ENCODE measurements at regions not wholly inside any gene's neighbourhood (a gene's known extent, or its start where the extent isn't known, plus 50 kb on each side); places are given as distances from the start of the nearest gene placed in this dataset.

DNA sequence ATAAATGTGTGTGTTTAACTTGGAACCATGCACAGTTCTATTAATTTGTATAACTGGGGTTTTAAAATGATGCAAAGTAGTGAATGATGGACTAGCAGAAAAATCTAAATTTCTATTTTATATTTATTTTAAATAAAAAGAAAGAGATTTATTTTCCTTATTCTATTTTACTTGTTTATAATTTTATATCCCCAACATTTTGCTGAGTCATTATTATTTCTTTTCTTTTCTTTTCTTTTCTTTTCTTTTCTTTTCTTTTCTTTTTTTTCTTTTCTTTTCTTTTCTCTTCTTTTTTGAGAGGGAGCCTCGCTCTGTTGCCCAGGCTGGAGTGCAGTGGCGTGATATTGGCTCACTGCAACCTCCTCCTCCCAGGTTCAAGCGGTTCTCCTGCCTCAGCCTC, 395.0 kb upstream of the NCAM2 start:
- no peaks in the 10 kb centered on the region for H3K27me3 ChIP-seq (replicated peaks in 1 of 7)
- DNase-seq, result no peak
- no peaks in the 10 kb centered on the region for H3K36me3 ChIP-seq
- intact Hi-C loops (cut with DNase I; ENCODE audit: low total_unique reads), result no loop called here
- no peaks in the 10 kb centered on the region for H3K4me1 ChIP-seq
- 81 to 93% (median 86%) methylated on average over 3 of the region's 3 CpGs for WGBS, 5 donors
- no peak overlapping the region for H3K27ac ChIP-seq
- H3K9me3 ChIP-seq, result peaks cover 0 to 21% (median 0%) of the 10 kb centered on the region in 8 donors
- TF ChIP-seq POLR2AphosphoS5 (IDR thresholded peaks at IDR 0.05) (no peak), POLR2A (IDR thresholded peaks at IDR 0.05) (no peak)
- TF ChIP-seq, protein P1, sequence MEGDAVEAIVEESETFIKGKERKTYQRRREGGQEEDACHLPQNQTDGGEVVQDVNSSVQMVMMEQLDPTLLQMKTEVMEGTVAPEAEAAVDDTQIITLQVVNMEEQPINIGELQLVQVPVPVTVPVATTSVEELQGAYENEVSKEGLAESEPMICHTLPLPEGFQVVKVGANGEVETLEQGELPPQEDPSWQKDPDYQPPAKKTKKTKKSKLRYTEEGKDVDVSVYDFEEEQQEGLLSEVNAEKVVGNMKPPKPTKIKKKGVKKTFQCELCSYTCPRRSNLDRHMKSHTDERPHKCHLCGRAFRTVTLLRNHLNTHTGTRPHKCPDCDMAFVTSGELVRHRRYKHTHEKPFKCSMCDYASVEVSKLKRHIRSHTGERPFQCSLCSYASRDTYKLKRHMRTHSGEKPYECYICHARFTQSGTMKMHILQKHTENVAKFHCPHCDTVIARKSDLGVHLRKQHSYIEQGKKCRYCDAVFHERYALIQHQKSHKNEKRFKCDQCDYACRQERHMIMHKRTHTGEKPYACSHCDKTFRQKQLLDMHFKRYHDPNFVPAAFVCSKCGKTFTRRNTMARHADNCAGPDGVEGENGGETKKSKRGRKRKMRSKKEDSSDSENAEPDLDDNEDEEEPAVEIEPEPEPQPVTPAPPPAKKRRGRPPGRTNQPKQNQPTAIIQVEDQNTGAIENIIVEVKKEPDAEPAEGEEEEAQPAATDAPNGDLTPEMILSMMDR (IDR thresholded peaks at IDR 0.05 in 8 of 11, conservative IDR thresholded peaks at IDR 0.05 in 3 of 11), result no peak
- H3K4me3 ChIP-seq, result no peak overlapping the region

DNA sequence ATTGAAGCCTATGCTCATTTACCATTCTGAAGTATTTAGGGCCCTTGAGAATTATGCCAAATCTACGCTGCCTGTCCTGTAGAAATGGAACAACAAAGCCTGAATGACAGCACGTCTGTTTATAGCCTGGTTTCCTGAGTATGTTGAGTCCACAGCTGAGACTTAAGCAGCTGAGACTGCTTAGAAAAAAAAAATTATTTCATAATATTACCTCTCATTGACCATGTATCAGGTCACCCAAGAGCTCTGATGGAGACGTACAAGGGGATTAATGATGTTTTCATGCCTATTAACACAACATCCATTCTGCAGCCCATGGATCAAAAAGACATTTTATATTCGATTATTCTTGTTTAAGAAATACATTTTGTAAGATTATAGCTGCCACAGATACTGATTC, 387.2 kb upstream of the NCAM2 start:
- no peaks in the 10 kb centered on the region for H3K36me3 ChIP-seq

DNA sequence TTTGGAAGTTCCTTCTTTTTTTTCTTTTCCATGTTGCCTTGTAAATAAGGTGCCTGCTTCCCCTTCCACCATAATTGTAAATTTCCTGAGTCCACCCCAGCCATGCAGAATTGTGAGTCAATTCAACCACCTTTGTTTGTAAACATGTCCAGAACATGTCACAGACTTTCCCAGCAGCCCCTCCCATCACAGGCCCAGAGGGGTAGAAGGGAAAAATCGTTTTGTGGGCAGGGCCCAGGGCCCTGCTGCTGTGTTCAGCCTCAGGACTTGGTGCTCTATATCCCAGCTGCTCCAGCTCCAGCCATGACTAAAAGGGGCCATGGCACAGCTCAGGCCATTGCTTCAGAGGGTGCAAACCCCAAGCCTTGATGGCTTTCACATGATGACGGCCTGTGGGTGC, 384.6 kb upstream of the NCAM2 start:
- peaks cover 0 to 9% (median 0%) of the 10 kb centered on the region in 8 donors for H3K9me3 ChIP-seq
- intact Hi-C loops (cut with DNase I; ENCODE audit: low total_unique reads), result no loop called here
- no peaks in the 10 kb centered on the region for H3K27me3 ChIP-seq (replicated peaks in 1 of 7)
- no peak for DNase-seq
- no peaks in the 10 kb centered on the region for H3K4me1 ChIP-seq
- WGBS, 5 donors, result 36 to 64% (median 46%) methylated on average over 2 of the region's 2 CpGs
- H3K27ac ChIP-seq, result no peak overlapping the region
- no peaks in the 10 kb centered on the region for H3K36me3 ChIP-seq
- H3K4me3 ChIP-seq, result no peak overlapping the region
- TF ChIP-seq POLR2AphosphoS5 (IDR thresholded peaks at IDR 0.05), result no peak
- no peak for TF ChIP-seq POLR2A (IDR thresholded peaks at IDR 0.05)
- TF ChIP-seq, protein P1 (IDR thresholded peaks at IDR 0.05 in 8 of 11, conservative IDR thresholded peaks at IDR 0.05 in 3 of 11), result no peak

More for the DNA sequence above, 387.2 kb upstream of the NCAM2 start:
- Histone ChIP-seq H3K9me3 (peaks cover 0 to 13% (median 0%) of the 10 kb centered on the region in 8 donors), H3K4me1 (no peaks in the 10 kb centered on the region), H3K27ac (no peak overlapping the region), H3K27me3 (replicated peaks in 1 of 7) (no peaks in the 10 kb centered on the region), H3K4me3 (no peak overlapping the region)
- no peak for DNase-seq
- TF ChIP-seq POLR2AphosphoS5 (IDR thresholded peaks at IDR 0.05), result no peak
- TF ChIP-seq, protein P1 (IDR thresholded peaks at IDR 0.05 in 8 of 11, conservative IDR thresholded peaks at IDR 0.05 in 3 of 11), result no peak
- TF ChIP-seq POLR2A (IDR thresholded peaks at IDR 0.05), result no peak
- intact Hi-C loops (cut with DNase I; ENCODE audit: low total_unique reads), result no loop called here
- 68 to 85% (median 73%) methylated on average over 4 of the region's 4 CpGs for WGBS, 5 donors

DNA sequence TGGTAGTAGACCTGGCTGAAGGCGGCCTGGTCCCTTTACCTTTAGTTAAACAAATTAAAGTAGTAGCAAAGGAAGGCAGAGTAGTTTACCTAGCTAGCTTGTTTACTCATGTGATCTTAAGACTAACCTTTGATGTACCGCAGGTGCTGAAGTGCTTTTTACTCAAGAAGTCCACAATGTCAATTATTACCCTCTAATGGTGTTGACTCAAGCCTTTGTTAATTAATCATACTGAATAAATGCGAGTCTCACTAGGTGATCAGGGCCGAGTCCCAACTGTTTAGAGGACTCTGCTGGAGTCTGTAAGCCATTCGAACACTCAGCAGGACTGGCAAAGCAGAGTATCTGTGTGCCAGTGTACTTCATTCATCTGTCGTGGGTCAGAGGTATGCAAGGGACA, 381.1 kb upstream of the NCAM2 start:
- no peaks in the 10 kb centered on the region for H3K27me3 ChIP-seq (replicated peaks in 1 of 7)
- no peaks in the 10 kb centered on the region for H3K4me1 ChIP-seq
- intact Hi-C loops (cut with DNase I; ENCODE audit: low total_unique reads), result no loop called here
- no peaks in the 10 kb centered on the region for H3K36me3 ChIP-seq
- H3K9me3 ChIP-seq, result peaks cover 0 to 9% (median 0%) of the 10 kb centered on the region in 8 donors
- DNase-seq, result no peak
- TF ChIP-seq POLR2AphosphoS5 (IDR thresholded peaks at IDR 0.05), result no peak
- TF ChIP-seq, protein P1 (IDR thresholded peaks at IDR 0.05 in 8 of 11, conservative IDR thresholded peaks at IDR 0.05 in 3 of 11), result no peak
- no peak overlapping the region for H3K4me3 ChIP-seq
- 45 to 74% (median 64%) methylated on average over 6 of the region's 6 CpGs for WGBS, 5 donors
- H3K27ac ChIP-seq, result no peak overlapping the region
